ENCODE measurements at regions not wholly inside any gene's neighbourhood (a gene's known extent, or its start where the extent isn't known, plus 50 kb on each side); places are given as distances from the start of the nearest gene placed in this dataset.

DNA sequence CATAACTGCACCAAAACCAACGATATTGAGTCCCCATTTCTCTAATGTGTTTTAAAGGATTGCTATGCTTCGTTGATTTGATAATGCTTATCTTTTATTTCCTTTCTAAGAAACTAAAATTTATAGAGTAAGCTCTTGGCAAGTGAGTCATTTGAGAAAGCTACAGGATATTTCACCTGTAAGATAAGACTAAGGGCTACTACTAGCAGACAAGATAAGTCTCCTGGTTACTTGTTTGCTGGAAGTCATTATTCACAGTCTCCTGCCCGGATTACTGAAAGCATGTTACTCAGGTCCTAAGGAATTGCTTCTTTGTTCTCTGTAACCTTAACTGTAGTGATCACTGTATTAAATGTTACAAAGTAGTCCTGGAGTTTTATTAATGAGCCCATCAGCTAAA, 315.9 kb upstream of the RASA1 start:
- TF ChIP-seq, protein P1, sequence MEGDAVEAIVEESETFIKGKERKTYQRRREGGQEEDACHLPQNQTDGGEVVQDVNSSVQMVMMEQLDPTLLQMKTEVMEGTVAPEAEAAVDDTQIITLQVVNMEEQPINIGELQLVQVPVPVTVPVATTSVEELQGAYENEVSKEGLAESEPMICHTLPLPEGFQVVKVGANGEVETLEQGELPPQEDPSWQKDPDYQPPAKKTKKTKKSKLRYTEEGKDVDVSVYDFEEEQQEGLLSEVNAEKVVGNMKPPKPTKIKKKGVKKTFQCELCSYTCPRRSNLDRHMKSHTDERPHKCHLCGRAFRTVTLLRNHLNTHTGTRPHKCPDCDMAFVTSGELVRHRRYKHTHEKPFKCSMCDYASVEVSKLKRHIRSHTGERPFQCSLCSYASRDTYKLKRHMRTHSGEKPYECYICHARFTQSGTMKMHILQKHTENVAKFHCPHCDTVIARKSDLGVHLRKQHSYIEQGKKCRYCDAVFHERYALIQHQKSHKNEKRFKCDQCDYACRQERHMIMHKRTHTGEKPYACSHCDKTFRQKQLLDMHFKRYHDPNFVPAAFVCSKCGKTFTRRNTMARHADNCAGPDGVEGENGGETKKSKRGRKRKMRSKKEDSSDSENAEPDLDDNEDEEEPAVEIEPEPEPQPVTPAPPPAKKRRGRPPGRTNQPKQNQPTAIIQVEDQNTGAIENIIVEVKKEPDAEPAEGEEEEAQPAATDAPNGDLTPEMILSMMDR (IDR thresholded peaks at IDR 0.05), result no peak
- no peak for TF ChIP-seq POLR2A (IDR thresholded peaks at IDR 0.05)

All from thyroid gland (tissue), 4 donors.